GM23248 (cell line): ENCODE measurements at regions not wholly inside any gene's neighbourhood (a gene's known extent, or its start where the extent isn't known, plus 50 kb on each side); places are given as distances from the start of the nearest gene placed in this dataset.

Experiments
- DNase-seq: peaks from one replicate; pipeline ENCODE4 v3.0.0-alpha.2; 2015
- H2AFZ ChIP-seq: fragments of 200-600 bp; sonication (generic); 2 replicates; pipeline ENCODE4 v1.6.1; 2016; ENCODE audit warnings: antibody characterized with exemption
- H3F3A ChIP-seq: fragments of 200-600 bp; sonication (generic); 2 replicates; pipeline ENCODE4 v1.6.1; 2016; ENCODE audit warnings: mild to moderate bottlenecking, antibody characterized with exemption, mixed run types; ENCODE audit not compliant: insufficient read depth
- H3K27ac ChIP-seq: fragments of 200-600 bp; sonication (generic); 2 replicates; pipeline ENCODE4 v1.5.1; 2016; ENCODE audit warnings: mild to moderate bottlenecking
- H3K27me3 ChIP-seq: fragments of 200-600 bp; sonication (generic); replicated peaks from 2 replicates; pipeline ENCODE4 v1.6.1; 2016; ENCODE audit warnings: mild to moderate bottlenecking; ENCODE audit not compliant: insufficient read depth
- H3K36me3 ChIP-seq: fragments of 200-600 bp; sonication (generic); 2 replicates; pipeline ENCODE4 v1.6.1; 2016; ENCODE audit warnings: low read depth, mild to moderate bottlenecking
- H3K4me1 ChIP-seq: fragments of 200-600 bp; sonication (generic); 2 replicates; pipeline ENCODE4 v1.6.1; 2016; ENCODE audit warnings: mild to moderate bottlenecking; ENCODE audit not compliant: insufficient read depth
- H3K4me2 ChIP-seq: fragments of 200-600 bp; sonication (generic); one replicate; pipeline ENCODE4 v1.6.1; 2016; ENCODE audit warnings: mild to moderate bottlenecking; ENCODE audit not compliant: unreplicated experiment
- H3K4me3 ChIP-seq: fragments of 200-600 bp; sonication (generic); 2 replicates; pipeline ENCODE4 v1.5.1; 2016; ENCODE audit warnings: mild to moderate bottlenecking
- H3K79me2 ChIP-seq: fragments of 200-600 bp; sonication (generic); 2 replicates; pipeline ENCODE4 v1.6.1; 2016; ENCODE audit warnings: mild to moderate bottlenecking; ENCODE audit not compliant: insufficient read depth
- H3K9ac ChIP-seq: fragments of 200-600 bp; sonication (generic); 2 replicates; pipeline ENCODE4 v1.6.1; 2016; ENCODE audit warnings: mild to moderate bottlenecking
- H3K9me2 ChIP-seq: fragments of 200-600 bp; sonication (generic); 2 replicates; pipeline ENCODE4 v1.6.1; 2016; ENCODE audit warnings: mixed run types, mild to moderate bottlenecking, moderate library complexity; ENCODE audit not compliant: insufficient read depth
- H3K9me3 ChIP-seq: fragments of 200-600 bp; sonication (generic); one replicate; pipeline ENCODE4 v1.6.1; 2017; ENCODE audit warnings: low read depth
- H4K20me1 ChIP-seq: fragments of 200-600 bp; sonication (generic); 2 replicates; pipeline ENCODE4 v1.6.0; 2016; ENCODE audit not compliant: insufficient read depth
- EZH2 ChIP-seq: fragments of 200-600 bp; sonication (generic); IDR thresholded peaks from 2 replicates; pipeline ENCODE4 v1.6.1; 2018; ENCODE audit warnings: antibody characterized with exemption, mild to moderate bottlenecking; ENCODE audit not compliant: insufficient read depth, poor library complexity, severe bottlenecking
- EZH2phosphoT487 ChIP-seq: fragments of 200-600 bp; sonication (generic); IDR thresholded peaks from 2 replicates; pipeline ENCODE4 v1.6.1; 2018; ENCODE audit warnings: antibody characterized with exemption, moderate library complexity, mild to moderate bottlenecking, low read depth; ENCODE audit not compliant: insufficient read depth
- WGBS, 2 experiments: methylation state at CpG; one replicate each; pipeline ENCODE4 v1.1.6; 2015 to 2017; ENCODE audit warnings: low lambda C conversion rate in 2 of 2, low coverage in 1 of 2; ENCODE audit errors: missing lambda C conversion rate in 2 of 2; 5-methylcytosine and 5-hydroxymethylcytosine counted together
- in situ Hi-C: fragments of 300-500 bp; cut with MboI; formaldehyde crosslinking; loops from 2 replicates; pipeline ENCODE4 v1.15.0; 2020

GRCh38 chr5:24067208-24067607 is 559.8 kb downstream of the PRDM9 start:
- no peaks in the 10 kb centered on the region for H3K79me2 ChIP-seq
- H4K20me1 ChIP-seq: no peaks in the 10 kb centered on the region; the same call in 1 of the 2 replicates
- no peaks in the 10 kb centered on the region for H3K27me3 ChIP-seq
- H3K4me1 ChIP-seq: no peaks in the 10 kb centered on the region
- 93 to 98% methylated on average over 2 of the region's 2 CpGs for WGBS, 2 experiments
- H3K4me2 ChIP-seq: no peak overlapping the region
- no peak overlapping the region for H3K9ac ChIP-seq
- in situ Hi-C loops: no loop called here
- TF ChIP-seq EZH2: no peak
- no peaks in the 10 kb centered on the region for H3K9me2 ChIP-seq
- H2AFZ ChIP-seq: no peak overlapping the region
- no peak overlapping the region for H3K4me3 ChIP-seq
- no peaks in the 10 kb centered on the region for H3K9me3 ChIP-seq
- no peaks in the 10 kb centered on the region for H3K36me3 ChIP-seq
- no peak for DNase-seq
- no peak overlapping the region for H3K27ac ChIP-seq
- H3F3A ChIP-seq: no peaks in the 10 kb centered on the region

DNA sequence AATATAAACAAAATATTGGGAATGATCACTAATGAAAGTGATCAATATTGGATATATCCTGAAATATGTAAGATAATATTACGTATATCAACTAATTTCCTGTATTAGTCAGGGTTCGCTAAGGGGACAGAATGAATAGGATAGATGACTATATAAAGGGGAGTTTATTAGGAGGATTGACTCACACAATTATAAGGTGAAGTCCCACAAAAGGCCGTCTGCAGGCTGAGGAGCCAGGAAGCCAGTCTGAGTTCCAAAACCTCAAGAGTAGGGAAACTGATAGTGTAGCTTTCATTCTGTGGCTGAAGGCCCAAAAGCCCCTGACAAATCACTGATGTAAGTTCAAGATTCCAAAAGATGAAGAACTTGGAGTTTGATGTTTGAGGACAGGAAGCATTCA is 561.1 kb downstream of the PRDM9 start:
- Histone ChIP-seq H3K4me1 (no peaks in the 10 kb centered on the region), H3K27me3 (no peaks in the 10 kb centered on the region), H3K79me2 (no peaks in the 10 kb centered on the region), H3K4me2 (no peak overlapping the region), H3K4me3 (no peak overlapping the region), H2AFZ (no peak overlapping the region), H4K20me1 (no peaks in the 10 kb centered on the region), H3K36me3 (no peaks in the 10 kb centered on the region), H3K9ac (no peak overlapping the region), H3F3A (no peaks in the 10 kb centered on the region), H3K9me2 (no peaks in the 10 kb centered on the region), H3K27ac (no peak overlapping the region), H3K9me3 (no peaks in the 10 kb centered on the region)
- DNase-seq: no peak
- 59 to 72% methylated on average over 3 of the region's 3 CpGs for WGBS, 2 experiments
- TF ChIP-seq EZH2phosphoT487 (no peak), EZH2 (no peak)
- in situ Hi-C loops: no loop called here

GRCh38 chr5:24073107-24073506 is 565.7 kb downstream of the PRDM9 start:
- TF ChIP-seq EZH2: no peak
- no peak for TF ChIP-seq EZH2phosphoT487
- no peak overlapping the region for H2AFZ ChIP-seq
- no peaks in the 10 kb centered on the region for H3K9me3 ChIP-seq
- 87 to 90% methylated on average over 4 of the region's 4 CpGs for WGBS, 2 experiments
- DNase-seq: no peak
- no peaks in the 10 kb centered on the region for H3K36me3 ChIP-seq
- H3K79me2 ChIP-seq: no peaks in the 10 kb centered on the region
- H4K20me1 ChIP-seq: no peaks in the 10 kb centered on the region
- H3F3A ChIP-seq: no peaks in the 10 kb centered on the region
- no peak overlapping the region for H3K4me2 ChIP-seq
- no peaks in the 10 kb centered on the region for H3K4me1 ChIP-seq
- H3K4me3 ChIP-seq: no peak overlapping the region
- no peaks in the 10 kb centered on the region for H3K27me3 ChIP-seq
- H3K9me2 ChIP-seq: no peaks in the 10 kb centered on the region
- H3K9ac ChIP-seq: no peak overlapping the region
- in situ Hi-C loops: no loop called here
- H3K27ac ChIP-seq: no peak overlapping the region

DNA sequence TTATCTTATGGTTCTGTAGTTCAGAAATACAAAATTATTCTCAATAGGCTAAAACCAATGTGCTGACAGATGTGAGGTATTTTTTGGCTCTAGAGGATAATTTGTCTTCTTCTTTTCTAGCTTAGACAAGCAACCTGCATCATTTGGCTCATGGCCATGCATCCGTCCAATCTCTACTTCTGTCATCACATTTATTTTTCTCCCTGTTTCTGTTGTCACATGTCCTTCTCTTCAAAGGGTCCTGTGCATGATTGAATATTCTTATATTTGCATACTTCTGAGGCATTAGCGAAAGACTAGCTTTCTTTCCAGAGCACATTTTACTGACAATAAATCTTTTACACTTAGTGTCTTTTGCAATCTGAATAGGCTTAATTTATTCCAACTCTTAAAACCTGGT is 564.7 kb downstream of the CDH10 start:
- in situ Hi-C loops: no loop called here
- no peaks in the 10 kb centered on the region for H3K9me2 ChIP-seq
- H3K9ac ChIP-seq: no peak overlapping the region
- WGBS, 2 experiments: 24 to 26% methylated on average over 2 of the region's 2 CpGs
- no peaks in the 10 kb centered on the region for H3K36me3 ChIP-seq
- no peaks in the 10 kb centered on the region for H3K79me2 ChIP-seq
- H3K4me2 ChIP-seq: no peak overlapping the region
- no peaks in the 10 kb centered on the region for H3K27me3 ChIP-seq
- DNase-seq: no peak
- H3K4me1 ChIP-seq: peaks cover 7% of the 10 kb centered on the region
- no peaks in the 10 kb centered on the region for H3K9me3 ChIP-seq
- no peak for TF ChIP-seq EZH2
- TF ChIP-seq EZH2phosphoT487: no peak
- no peak overlapping the region for H3K27ac ChIP-seq
- H3K4me3 ChIP-seq: no peak overlapping the region
- no peaks in the 10 kb centered on the region for H3F3A ChIP-seq
- no peak overlapping the region for H2AFZ ChIP-seq
- no peaks in the 10 kb centered on the region for H4K20me1 ChIP-seq

DNA sequence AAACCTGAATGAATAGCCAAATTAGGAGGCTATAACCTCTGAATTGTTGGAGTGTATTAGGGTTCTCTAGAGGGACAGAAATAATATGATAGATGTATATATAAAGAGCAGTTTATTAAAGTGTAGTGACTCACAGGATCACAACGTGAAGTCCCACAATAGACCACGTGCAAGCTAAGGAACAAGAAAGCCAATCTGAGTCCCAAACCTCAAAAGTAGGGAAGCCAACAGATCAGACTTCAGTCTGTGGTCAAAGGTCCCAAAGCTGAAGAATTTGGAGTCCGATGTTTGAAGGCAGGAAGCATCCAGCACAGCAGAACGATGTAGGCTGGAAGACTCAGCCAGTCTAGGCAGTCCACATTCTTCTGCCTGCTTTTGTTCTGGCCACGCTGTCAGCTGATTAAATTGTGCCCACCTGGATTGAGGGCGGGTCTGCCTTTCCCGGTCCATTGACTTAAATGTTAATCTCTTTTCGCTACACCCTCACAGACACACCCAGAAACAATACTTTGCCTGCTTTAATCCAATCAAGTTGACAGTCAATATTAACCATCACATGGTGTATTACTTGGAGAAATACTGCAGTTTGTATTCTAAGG is 550.6 kb downstream of the CDH10 start:
- H3K9me3 ChIP-seq: no peaks in the 10 kb centered on the region
- H3K27me3 ChIP-seq: no peaks in the 10 kb centered on the region
- no peak for DNase-seq
- no peaks in the 10 kb centered on the region for H3K36me3 ChIP-seq
- no peak overlapping the region for H3K4me3 ChIP-seq
- no peaks in the 10 kb centered on the region for H3K79me2 ChIP-seq
- no peak overlapping the region for H2AFZ ChIP-seq
- TF ChIP-seq EZH2phosphoT487 (no peak), EZH2 (no peak)
- H3K9me2 ChIP-seq: no peaks in the 10 kb centered on the region
- H3K4me2 ChIP-seq: no peak overlapping the region
- H3K4me1 ChIP-seq: no peaks in the 10 kb centered on the region
- no peak overlapping the region for H3K27ac ChIP-seq
- in situ Hi-C loops: no loop called here
- no peak overlapping the region for H3K9ac ChIP-seq
- WGBS, 2 experiments: 78 to 79% methylated on average over 8 of the region's 8 CpGs
- no peaks in the 10 kb centered on the region for H4K20me1 ChIP-seq
- H3F3A ChIP-seq: no peaks in the 10 kb centered on the region
